Activated CD8-positive, alpha-beta memory T cell treated with anti-CD3 and anti-CD28 coated beads, Interleukin-2, amount 50 U/mL, for 48 hours (primary cell): ENCODE measurements at regions not wholly inside any gene's neighbourhood (a gene's known extent, or its start where the extent isn't known, plus 50 kb on each side); places are given as distances from the start of the nearest gene placed in this dataset.
"Not testable (repeated sequence)": the region's sequence is repeated elsewhere in the genome, so short reads cannot be mapped to it uniquely, and the experiment has no call there.

Experiments
- DNase-seq: peaks from one replicate; pipeline ENCODE4 v3.0.0-alpha.2; 2020

GRCh38 chr15:77861997-77862635 lies 215.4 kb downstream of the TBC1D2B start:
- DNase-seq = not testable (repeated sequence)

GRCh38 chr15:77860071-77860691 lies 217.3 kb downstream of the TBC1D2B start:
- no peak for DNase-seq

- no peak for DNase-seq
Measured at GRCh38 chr15:77859491-77860060, 217.9 kb downstream of the TBC1D2B start.

DNA sequence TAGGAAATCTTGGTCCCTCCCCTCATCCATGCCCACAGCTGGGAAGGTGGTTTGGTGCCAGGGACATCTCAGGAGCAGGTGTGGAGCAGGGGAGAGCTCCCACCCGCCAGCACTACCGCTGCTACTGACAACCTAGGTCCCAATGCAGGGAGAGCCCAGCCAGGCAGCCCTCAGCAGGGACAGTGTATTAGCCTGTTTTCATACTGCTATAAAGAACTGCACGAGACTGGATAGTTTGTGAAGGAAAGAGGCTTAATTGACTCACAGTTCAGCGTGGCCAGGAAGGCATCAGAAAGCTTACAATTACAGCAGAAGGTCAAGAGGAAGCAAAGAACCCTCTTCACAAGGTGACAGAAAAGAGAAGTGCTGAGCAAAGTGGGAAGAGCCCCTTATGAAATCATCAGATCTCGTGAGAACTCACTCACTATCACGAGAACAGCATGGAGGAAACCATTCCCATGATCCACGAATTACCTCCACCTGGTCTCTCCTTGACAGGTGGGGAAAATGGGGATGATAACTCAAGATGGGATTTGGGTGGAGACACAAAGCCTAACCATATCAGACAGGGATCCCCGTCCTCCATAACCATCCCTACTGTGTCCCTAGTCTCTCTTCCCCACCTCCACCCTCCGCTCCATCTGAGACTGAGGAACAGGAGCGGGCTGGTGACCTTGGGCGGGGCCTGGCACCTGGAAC lies 218.6 kb downstream of the TBC1D2B start:
- no peak for DNase-seq

GRCh38 chr15:77857419-77857818 lies 220.1 kb downstream of the TBC1D2B start:
- DNase-seq = no peak

DNA sequence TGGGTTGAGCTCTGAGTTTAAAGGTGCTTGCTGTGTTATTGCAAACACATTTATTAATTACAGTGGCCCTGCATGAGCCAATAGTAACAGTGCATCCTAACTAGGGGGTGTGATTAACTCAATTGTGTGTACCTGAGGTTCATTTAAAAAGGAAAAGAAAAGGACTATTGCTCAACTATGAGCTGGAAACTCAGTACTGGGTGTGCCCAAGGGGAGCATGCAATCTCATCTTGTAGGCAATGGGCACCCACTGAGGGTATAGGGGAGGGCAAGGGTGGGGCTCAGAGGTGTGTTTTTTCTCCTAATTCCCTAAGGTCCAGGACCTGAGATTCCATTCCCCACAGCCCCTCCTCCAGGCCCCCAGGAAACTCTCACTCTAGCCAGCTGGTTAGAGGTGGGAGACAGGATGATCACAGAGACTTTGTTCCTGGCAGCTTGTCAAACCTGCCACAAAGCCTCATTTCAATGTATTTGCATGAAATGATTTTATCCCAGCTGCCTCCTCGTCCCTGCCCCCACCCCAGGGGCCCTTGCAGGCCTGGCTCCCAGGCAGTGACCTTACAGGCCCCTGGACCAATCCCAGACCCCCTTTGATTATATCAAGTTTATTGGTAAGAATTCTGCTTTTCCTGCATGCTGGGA lies 220.7 kb downstream of the TBC1D2B start:
- DNase-seq = no peak

- DNase-seq = no peak
Measured at GRCh38 chr15:77855871-77856270, 221.6 kb downstream of the TBC1D2B start.

- no peak for DNase-seq
Measured at GRCh38 chr15:77854980-77855379, 222.3 kb upstream of the LINGO1 start.

DNA sequence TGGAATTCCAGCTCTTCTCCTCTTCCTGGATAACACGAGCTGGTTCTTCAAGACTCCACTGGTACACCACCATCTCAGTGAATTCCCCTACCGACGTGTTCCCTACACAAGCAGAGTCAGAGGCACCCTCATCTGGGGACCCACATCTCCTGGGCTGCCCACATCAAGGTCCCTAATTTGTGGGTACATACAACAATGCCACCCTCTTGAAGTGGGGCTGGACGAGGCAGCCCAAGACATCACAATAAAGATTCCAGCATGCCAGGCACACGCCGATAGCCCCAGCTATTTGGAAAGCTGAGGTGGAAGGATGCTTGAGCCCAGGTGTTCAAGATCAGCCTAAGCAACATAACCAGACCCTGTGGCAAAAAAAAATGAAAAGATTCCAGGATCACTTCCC lies 221.2 kb upstream of the LINGO1 start:
- DNase-seq = no peak

DNA sequence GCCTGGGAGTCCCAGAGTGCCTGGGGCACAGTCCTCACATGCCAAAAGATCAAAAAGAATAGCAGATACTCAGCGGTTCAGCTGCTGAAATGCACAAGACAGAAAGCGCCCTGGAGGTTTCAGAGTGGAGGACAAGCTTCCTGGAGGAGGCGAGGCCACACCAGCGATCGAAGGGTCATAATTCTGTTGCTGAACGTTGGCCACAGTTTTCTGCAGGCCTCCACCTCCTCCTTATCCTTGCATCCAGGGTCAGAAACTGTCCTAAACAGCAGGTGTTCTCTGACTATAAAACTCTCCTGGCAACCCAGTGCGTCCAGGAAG lies 220.3 kb upstream of the LINGO1 start:
- DNase-seq = no peak

- DNase-seq = no peak
Measured at GRCh38 chr15:77852241-77853007, 219.7 kb upstream of the LINGO1 start.

GRCh38 chr15:77851691-77852090 lies 219.0 kb upstream of the LINGO1 start:
- DNase-seq = no peak

DNA sequence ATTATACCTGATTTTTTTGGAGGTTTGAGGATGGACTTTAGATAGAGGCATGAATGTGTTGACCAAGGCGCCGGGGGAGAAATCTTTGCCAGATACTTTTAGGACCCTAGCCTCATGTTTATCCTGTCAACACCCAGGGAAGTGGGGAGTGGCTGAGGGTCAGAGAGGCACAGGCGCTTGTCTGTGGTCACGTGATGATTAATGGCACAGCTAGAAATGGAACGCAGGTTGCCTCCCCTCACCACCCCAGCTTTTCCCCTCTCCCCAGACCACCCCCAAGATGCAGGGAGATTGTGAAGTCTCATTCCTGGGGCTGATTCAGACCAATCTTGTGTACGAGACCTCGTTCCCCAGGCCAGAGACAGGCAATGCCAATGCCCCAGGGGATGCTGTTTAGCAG lies 218.4 kb upstream of the LINGO1 start:
- no peak for DNase-seq

DNA sequence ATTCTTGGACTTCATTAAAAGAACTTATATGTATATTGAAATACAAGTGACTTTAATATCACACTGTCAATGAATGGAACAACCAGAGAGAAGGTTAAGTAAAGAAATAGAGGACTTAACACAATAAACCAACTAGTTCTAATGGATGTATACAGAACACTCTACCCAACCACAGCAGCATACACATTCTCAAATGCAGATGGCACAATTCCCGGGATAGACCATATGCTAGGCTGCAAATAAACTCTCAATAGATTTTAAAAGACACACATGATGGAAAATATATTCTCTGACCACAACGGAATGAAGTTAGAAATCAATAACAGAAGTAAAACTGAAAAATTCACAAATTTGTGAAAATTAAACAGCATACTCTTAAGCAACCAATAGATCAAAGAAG lies 214.3 kb upstream of the LINGO1 start:
- DNase-seq = no peak

DNA sequence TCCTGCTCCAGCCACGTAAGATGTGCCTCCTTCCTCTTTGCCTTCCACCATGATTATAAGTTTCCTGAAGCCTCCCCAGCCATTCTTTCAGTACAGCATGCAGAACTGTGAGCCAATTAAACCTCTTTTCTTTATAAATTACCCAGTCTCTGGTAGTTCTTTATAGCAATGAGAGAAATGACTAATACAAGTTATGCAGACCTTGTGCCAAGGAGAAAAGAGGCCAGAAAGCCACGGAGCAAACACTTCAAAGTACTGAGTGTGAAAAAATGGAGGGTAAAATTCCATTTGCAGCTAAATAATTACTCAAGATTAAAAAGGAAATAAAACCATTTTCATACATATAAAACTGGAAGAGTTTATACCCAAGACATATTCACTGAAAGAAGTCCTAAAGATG lies 213.6 kb upstream of the LINGO1 start:
- no peak for DNase-seq

DNA sequence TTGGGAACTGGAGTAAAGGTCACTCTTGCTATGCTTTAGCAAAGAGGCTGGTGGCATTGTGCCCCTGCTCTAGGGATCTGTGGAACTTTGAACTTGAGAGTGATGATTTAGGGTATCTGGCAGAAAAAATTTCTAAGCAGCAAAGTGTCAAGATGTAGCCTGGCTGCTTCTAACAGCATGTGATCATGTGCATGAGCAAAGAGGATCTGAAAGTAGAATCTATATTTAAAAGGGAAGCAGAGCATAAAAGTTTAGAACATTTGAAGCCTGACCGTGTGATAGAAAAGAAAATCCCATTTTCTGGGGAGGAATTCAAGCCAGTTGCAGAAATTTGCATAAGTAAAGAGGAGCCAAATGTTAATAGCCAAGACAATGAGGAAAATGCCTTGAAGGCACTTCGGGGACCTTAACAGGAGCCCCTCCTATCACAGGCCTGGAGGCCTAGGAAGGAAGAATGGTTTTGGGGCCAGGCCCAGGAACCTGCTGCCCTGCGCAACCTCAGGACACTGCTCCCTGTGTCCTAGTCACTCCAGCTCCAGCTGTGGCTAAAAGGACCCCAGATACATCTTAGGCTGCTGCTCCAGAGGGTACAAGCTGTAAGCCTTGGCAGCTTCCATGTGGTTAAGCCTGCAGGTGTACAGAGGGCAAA lies 212.2 kb upstream of the LINGO1 start:
- no peak for DNase-seq

DNA sequence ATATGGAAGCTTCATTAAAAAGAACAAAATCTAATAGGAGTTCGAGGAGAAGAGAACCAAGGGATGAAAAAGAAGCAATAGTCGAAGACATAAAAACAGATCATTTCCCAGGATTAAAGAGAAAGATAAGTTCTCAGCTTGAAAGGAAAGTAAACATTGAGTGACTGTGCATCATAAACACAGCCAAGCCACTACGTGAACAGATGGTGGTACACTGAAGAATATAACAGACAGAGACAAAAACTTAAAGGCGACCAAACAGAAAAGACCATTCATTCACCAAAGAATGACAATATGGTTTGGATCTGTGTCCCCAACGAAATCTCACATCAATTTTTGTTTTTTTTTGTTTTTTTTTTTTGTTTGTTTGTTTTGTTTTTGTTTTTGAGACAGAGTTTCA lies 210.8 kb upstream of the LINGO1 start:
- DNase-seq = no peak

DNA sequence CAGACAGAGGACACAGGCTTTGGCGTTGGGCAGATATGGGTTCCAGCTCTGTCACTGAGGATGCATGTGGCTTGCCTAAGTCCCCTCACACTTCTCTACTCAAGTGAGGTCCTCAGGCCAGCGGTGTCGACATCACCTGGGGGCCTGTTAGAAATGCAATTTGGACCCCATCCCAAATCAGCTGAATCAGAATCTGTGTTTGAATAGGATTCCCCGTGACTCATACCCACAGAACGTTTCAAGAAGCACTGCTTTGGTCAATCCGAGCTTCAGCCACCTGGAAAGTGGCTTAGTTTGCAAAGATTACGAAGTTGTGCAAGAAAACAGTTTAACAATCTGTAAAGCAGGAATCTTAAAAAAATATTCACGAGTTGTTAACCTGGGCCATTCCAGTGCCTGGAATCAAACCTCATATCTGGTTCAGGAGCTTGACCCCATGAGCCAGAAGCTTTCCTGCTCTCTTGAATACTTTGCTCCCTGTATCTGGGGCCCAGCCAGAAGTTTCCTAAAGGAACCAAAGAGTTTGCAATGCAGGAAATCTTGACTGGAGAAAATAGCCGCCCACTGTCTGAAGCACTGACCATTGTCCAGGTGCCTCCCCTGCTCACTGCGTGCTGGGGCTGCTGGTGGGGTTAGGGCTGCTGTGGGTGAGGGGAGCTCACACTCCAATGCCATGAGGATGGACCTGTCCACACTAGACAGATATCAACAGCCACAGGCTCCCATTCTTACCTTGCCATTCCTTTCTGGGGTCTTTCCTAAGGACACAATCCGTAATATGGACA lies 208.5 kb upstream of the LINGO1 start:
- no peak for DNase-seq

DNA sequence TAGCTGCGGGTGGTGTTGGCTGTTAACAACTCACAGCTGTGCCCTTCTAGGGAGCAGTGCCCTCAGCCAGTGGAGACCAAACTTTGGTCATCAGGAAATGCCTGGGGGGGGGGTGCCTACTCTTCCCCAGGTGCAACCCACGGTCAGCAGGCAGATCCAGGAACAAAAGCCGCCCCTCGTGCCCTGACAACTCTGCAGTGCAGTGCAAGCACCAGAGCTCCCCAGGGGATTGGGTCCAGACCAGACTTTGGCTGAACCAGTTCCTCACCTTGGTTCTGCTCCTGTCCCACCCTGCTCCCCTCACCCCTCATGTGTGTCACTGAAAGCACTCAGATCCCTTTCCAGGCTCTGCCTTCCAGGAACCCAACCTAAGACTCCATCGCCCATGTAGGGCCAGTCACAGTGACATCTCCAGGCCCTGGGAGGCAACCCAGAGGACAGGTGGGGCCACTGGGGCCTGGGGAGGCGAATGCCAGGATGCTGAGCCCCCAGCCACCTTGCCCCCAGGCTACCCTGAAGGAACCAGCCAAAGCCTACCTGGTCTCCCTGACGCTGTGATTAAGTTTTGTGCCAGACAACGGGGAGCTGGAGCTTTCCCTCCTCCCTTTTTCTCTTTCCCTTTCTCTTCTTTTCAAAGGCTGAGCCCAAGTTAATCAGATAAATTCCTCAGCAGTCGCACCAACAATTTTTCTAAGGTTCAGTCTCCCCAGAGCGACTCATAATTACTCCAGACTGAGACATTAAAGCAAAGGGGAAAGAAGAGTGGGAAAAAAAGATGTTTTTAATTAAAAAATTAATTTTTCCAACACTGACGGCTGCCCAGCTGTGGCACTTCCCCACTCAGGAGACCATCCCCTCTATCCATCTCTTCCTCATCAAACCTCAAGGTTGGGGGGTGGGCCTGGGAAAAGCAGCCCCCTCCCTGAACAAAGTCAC lies 207.5 kb upstream of the LINGO1 start:
- DNase-seq = no peak

DNA sequence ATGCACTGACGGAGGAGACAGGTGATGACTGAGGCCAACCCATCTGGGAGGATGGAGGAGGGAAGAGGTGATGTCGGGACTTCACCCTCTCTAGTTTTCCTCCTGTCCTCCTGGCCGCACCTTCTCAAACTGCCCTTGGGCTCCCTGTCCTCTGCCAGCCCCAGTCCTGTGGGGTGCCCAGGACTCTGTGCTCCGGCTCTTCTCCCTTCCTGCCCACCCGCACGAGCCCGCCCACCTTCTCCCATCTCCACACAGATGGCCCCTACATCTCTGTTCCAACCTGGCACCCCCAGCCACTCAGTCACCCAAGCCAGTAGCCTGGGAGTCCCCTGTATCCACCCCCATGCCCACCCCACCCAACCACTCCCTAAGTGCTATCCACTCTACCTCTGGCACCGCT lies 206.7 kb upstream of the LINGO1 start:
- no peak for DNase-seq
